Activated CD8-positive, alpha-beta memory T cell treated with anti-CD3 and anti-CD28 coated beads for 36 hours (primary cell): ENCODE measurements at regions not wholly inside any gene's neighbourhood (a gene's known extent, or its start where the extent isn't known, plus 50 kb on each side); places are given as distances from the start of the nearest gene placed in this dataset.

ENCODE experiments used
- CTCF ChIA-PET: fragments of 350-600 bp; sonication (Branson Sonifier 250); formaldehyde crosslinking; loops from one replicate; lab custom pipeline; 2021; ENCODE audit warnings: antibody characterized with exemption; lab: Charles Lee
- POLR2A ChIA-PET: fragments of 350-600 bp; sonication (Branson Sonifier 250); formaldehyde crosslinking; loops from one replicate; lab custom pipeline; 2021; ENCODE audit warnings: antibody characterized with exemption; lab: Charles Lee

- POLR2A ChIA-PET, result no interaction called here
- CTCF ChIA-PET, result no interaction called here
Measured at GRCh38 chr2:7272210-7272609, 355.0 kb downstream of the RNF144A start.

GRCh38 chr2:7278984-7279383 is 361.8 kb downstream of the RNF144A start:
- ChIA-PET POLR2A (no interaction called here), CTCF (no interaction called here)

GRCh38 chr2:7279421-7279949 is 362.3 kb downstream of the RNF144A start:
- CTCF ChIA-PET, result no interaction called here
- POLR2A ChIA-PET, result interaction anchor here (0.8 kb wide), 1 partner anchor 8 kb away, joined by 3 read pairs; no protein-coding TSS in a partner anchor

GRCh38 chr2:7280790-7281189 is 363.6 kb downstream of the RNF144A start:
- POLR2A ChIA-PET, result no interaction called here
- CTCF ChIA-PET, result no interaction called here

GRCh38 chr2:7281231-7282201 is 364.3 kb downstream of the RNF144A start:
- CTCF ChIA-PET, result no interaction called here
- POLR2A ChIA-PET, result no interaction called here

GRCh38 chr2:7286120-7286519 is 368.9 kb downstream of the RNF144A start:
- POLR2A ChIA-PET, result no interaction called here

GRCh38 chr2:7288484-7288883 is 371.3 kb downstream of the RNF144A start:
- CTCF ChIA-PET, result no interaction called here
- POLR2A ChIA-PET, result no interaction called here

More at GRCh38 chr2:7286120-7286519, 368.9 kb downstream of the RNF144A start:
- CTCF ChIA-PET, result no interaction called here

- ChIA-PET CTCF (no interaction called here), POLR2A (no interaction called here)
Measured at GRCh38 chr2:7289697-7290096, 372.5 kb downstream of the RNF144A start.

GRCh38 chr2:7292154-7292691 is 375.0 kb downstream of the RNF144A start:
- CTCF ChIA-PET, result no interaction called here

GRCh38 chr2:7309582-7309981 is 392.4 kb downstream of the RNF144A start:
- ChIA-PET POLR2A (no interaction called here), CTCF (no interaction called here)

More at GRCh38 chr2:7292154-7292691, 375.0 kb downstream of the RNF144A start:
- POLR2A ChIA-PET, result no interaction called here

- POLR2A ChIA-PET, result no interaction called here
- CTCF ChIA-PET, result no interaction called here
Measured at GRCh38 chr2:7324706-7325105, 407.5 kb downstream of the RNF144A start.

- CTCF ChIA-PET, result interaction anchor here (1.4 kb wide), 1 partner anchor 31 kb away, joined by 4 read pairs; no protein-coding TSS in a partner anchor
Measured at GRCh38 chr2:7325186-7325585, 408.0 kb downstream of the RNF144A start.

GRCh38 chr2:7329465-7329864 is 412.3 kb downstream of the RNF144A start:
- ChIA-PET POLR2A (no interaction called here), CTCF (no interaction called here)

More at GRCh38 chr2:7325186-7325585, 408.0 kb downstream of the RNF144A start:
- POLR2A ChIA-PET, result no interaction called here

- CTCF ChIA-PET, result no interaction called here
- POLR2A ChIA-PET, result no interaction called here
Measured at GRCh38 chr2:7333189-7333765, 416.1 kb downstream of the RNF144A start.

- CTCF ChIA-PET, result no interaction called here
- POLR2A ChIA-PET, result no interaction called here
Measured at GRCh38 chr2:7333960-7334493, 416.8 kb downstream of the RNF144A start.

GRCh38 chr2:7338961-7339360 is 421.7 kb downstream of the RNF144A start:
- ChIA-PET CTCF (no interaction called here), POLR2A (no interaction called here)

- ChIA-PET POLR2A (no interaction called here), CTCF (interaction anchor here (1.5 kb wide), 1 partner anchor 15 kb away, joined by 3 read pairs; no protein-coding TSS in a partner anchor)
Measured at GRCh38 chr2:7346336-7346735, 429.1 kb downstream of the RNF144A start.

- CTCF ChIA-PET, result no interaction called here
- POLR2A ChIA-PET, result no interaction called here
Measured at GRCh38 chr2:7348761-7349160, 431.5 kb downstream of the RNF144A start.

GRCh38 chr2:7352191-7352590 is 435.0 kb downstream of the RNF144A start:
- CTCF ChIA-PET, result no interaction called here
- POLR2A ChIA-PET, result no interaction called here

GRCh38 chr2:7353571-7353970 is 436.4 kb downstream of the RNF144A start:
- CTCF ChIA-PET, result no interaction called here

More at GRCh38 chr2:7353571-7353970, 436.4 kb downstream of the RNF144A start:
- POLR2A ChIA-PET, result no interaction called here
